Activated naive CD8-positive, alpha-beta T cell treated with anti-CD3 and anti-CD28 coated beads, Interleukin-2, amount 50 U/mL, for 24 hours (primary cell): ENCODE measurements at regions not wholly inside any gene's neighbourhood (a gene's known extent, or its start where the extent isn't known, plus 50 kb on each side); places are given as distances from the start of the nearest gene placed in this dataset.

ENCODE experiments used
- ATAC-seq: fragments of 150-1000 bp; cut with Tn5 transposase; one replicate; pipeline ENCODE4 v1.10.0; 2021
- DNase-seq: peaks from one replicate; pipeline ENCODE4 v3.0.0; 2021
- H3K27ac Mint-ChIP-seq: one replicate; pipeline ENCODE4 v1.8.0; 2021; ENCODE audit warnings: mild to moderate bottlenecking, mixed read lengths
- H3K27me3 Mint-ChIP-seq: one replicate; pipeline ENCODE4 v1.8.0; 2021; ENCODE audit warnings: mixed read lengths
- H3K36me3 Mint-ChIP-seq: one replicate; pipeline ENCODE4 v1.8.0; 2021; ENCODE audit warnings: low read depth, mixed read lengths
- H3K4me1 Mint-ChIP-seq: one replicate; pipeline ENCODE4 v1.8.0; 2021; ENCODE audit warnings: mixed read lengths
- H3K4me3 Mint-ChIP-seq: one replicate; pipeline ENCODE4 v1.8.0; 2021; ENCODE audit warnings: mild to moderate bottlenecking, moderate library complexity, mixed read lengths
- H3K9me3 Mint-ChIP-seq: one replicate; pipeline ENCODE4 v1.8.0; 2021; ENCODE audit warnings: mixed read lengths

DNA sequence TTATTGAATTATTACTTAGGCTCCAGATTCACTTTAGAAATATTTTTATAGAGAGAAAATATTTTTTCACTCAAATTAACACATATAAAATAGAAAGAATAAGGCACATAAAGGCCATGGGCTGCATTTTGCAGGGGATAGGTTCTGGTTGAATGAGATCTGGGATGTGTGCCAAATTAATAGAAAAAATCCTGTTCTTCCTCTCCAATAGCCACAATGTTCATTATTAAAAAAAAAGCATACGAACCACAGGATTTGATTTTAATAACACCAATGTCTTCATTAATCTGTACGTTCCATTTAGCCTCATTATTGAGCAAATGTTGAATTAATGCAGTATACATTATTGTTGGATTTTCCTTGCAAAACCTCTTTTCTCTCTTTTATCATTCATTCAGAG is 622.8 kb upstream of the AGTR1 start:
- no peaks in the 10 kb centered on the region for H3K4me1 Mint-ChIP-seq
- no peak for DNase-seq

DNA sequence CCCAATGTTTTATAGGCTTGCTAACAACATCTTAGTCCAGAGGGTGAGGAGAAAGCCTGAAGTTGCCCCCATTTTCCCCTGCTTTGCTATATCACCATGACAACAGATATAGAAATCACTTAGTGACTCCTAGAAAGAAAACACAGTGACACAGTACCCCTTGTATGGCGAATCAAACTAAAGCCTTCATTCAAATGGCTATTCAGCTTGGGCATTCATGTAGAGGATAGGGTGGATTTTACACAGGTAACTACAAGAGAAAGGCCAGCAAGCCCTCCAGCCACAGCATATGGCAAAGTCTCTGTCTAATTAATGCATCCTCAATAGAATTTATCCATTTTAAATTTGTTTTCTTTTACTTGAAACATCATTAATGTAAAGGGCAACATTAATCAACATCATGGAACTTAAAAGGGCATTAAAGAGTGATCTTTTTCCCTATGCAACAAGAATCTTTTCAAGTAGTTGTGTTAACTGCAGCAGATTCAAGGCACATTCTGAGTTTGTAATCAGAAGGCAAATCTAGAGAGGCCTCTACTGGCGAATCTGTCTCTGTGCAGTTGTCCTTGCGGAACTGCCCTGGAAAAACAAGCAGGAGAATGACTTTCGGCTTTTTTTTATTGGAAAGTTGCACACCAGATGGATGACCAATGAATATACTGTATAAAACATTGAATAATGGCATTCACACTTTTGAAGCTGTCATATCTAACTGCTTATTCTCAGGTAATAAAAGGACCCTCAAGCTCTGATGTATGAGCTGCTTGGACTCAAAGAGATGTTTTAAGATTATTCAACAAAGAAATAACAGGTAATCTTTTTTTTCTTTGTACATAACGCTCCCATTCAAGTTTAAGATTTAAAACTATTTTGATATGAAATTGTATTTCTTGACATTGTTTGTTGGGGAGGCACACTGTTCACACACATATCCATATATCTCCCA is 621.7 kb upstream of the AGTR1 start:
- Mint-ChIP-seq H3K4me3 (no peak overlapping the region), H3K4me1 (no peaks in the 10 kb centered on the region), H3K36me3 (no peaks in the 10 kb centered on the region), H3K27ac (no peak overlapping the region), H3K9me3 (no peaks in the 10 kb centered on the region), H3K27me3 (no peaks in the 10 kb centered on the region)
- no peak for ATAC-seq
- DNase-seq, result no peak

More for the DNA sequence above, 622.8 kb upstream of the AGTR1 start:
- no peak for ATAC-seq
- Mint-ChIP-seq H3K9me3 (no peaks in the 10 kb centered on the region), H3K4me3 (no peak overlapping the region), H3K27ac (no peak overlapping the region), H3K36me3 (no peaks in the 10 kb centered on the region), H3K27me3 (no peaks in the 10 kb centered on the region)

DNA sequence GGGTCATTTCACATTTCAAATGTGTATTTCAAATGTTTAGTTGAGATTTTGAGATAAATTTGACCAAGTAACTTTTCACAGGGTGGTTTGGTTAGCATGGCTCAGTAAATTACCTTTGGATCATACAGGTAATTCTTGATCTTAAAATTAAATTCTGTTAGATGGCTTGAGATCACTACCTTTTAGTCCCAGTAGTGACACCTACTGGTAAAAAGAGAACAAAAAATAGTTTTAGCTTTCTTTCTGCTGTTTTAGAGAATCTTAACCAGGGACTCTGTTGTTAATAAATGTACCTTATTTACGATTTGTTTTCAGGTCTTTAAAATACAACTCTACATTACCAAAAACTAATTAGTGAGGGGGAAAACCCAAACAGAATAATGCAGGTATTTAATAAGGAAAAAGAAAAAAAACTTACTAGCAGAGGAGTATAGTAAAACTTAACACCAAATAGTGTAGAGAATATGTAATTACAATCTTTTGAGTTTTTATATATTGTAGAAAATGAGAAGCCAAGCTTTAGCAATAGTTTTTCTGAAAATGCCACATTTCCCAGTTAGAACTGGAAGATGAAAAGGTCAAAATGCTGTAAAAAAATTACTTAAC is 620.3 kb upstream of the AGTR1 start:
- ATAC-seq (no peak), DNase-seq (no peak)
- Mint-ChIP-seq H3K4me3 (no peak overlapping the region), H3K27me3 (no peaks in the 10 kb centered on the region), H3K27ac (no peak overlapping the region), H3K9me3 (no peaks in the 10 kb centered on the region), H3K4me1 (no peaks in the 10 kb centered on the region), H3K36me3 (no peaks in the 10 kb centered on the region)

DNA sequence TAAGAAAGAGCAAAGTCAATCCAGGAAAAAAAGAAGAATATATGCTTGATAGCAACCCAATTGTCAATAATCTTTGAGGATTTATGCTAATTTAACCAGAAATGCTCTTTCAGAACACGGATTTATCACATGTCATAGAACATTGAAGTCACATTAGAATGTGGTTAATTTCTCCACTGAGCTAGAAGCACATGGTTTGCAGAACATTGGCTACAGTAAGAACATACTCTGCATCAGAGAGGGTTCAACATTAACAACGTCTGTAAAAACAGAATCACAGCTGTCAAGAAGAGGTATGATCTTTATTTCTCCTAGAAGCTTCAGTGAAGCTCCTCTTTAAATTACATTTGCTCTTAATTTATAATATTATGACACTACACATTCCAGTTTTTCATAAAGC is 619.7 kb upstream of the AGTR1 start:
- ATAC-seq, result no peak
- Mint-ChIP-seq H3K27ac (no peak overlapping the region), H3K4me3 (no peak overlapping the region), H3K9me3 (no peaks in the 10 kb centered on the region), H3K27me3 (no peaks in the 10 kb centered on the region), H3K36me3 (no peaks in the 10 kb centered on the region), H3K4me1 (no peaks in the 10 kb centered on the region)
- no peak for DNase-seq

DNA sequence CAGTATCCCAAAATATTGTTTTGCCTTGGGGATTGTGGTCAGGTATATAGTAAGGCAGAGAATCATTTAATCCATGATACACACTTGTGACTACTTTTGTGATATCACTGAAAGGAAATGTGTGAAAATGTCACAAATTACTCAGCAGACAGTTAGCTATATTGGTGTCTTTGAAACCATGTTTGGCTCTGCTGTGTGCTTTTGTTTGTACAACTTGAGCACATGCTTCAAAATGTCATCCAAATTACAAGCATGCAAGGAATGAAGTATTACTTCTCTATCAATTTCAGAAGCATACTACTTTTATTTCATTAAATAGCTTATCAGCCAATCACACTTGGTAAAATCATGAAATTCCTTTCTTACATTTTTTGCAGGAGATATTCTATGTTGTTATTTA is 619.0 kb upstream of the AGTR1 start:
- Mint-ChIP-seq H3K4me1 (no peaks in the 10 kb centered on the region), H3K9me3 (no peaks in the 10 kb centered on the region), H3K27ac (no peak overlapping the region), H3K4me3 (no peak overlapping the region), H3K36me3 (no peaks in the 10 kb centered on the region), H3K27me3 (no peaks in the 10 kb centered on the region)
- ATAC-seq (no peak), DNase-seq (no peak)

DNA sequence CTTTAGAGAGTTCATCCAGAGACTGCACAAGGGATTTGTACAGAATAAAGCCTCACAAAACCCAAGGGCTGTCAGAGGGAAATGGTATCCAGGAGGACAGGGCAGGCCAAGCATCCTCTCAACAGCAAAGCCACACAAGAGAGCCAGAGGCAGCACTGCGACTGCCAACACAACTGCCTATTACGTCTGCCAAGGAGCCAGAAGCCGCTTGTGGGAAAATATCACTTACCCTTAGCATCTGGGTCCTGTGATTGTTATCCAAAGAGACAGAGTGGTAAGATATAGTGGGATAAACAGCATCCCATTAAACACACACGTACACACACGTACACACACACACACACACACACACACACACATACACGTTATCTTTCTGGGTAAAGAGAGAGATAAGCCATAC is 618.3 kb upstream of the AGTR1 start:
- no peaks in the 10 kb centered on the region for H3K4me1 Mint-ChIP-seq
- no peak for DNase-seq
- no peak overlapping the region for H3K27ac Mint-ChIP-seq
- H3K36me3 Mint-ChIP-seq, result no peaks in the 10 kb centered on the region
- H3K4me3 Mint-ChIP-seq, result no peak overlapping the region
- H3K9me3 Mint-ChIP-seq, result no peaks in the 10 kb centered on the region
- no peak for ATAC-seq
- H3K27me3 Mint-ChIP-seq, result no peaks in the 10 kb centered on the region

- Mint-ChIP-seq H3K27me3 (no peaks in the 10 kb centered on the region), H3K27ac (no peak overlapping the region), H3K36me3 (no peaks in the 10 kb centered on the region), H3K4me1 (no peaks in the 10 kb centered on the region), H3K9me3 (no peaks in the 10 kb centered on the region), H3K4me3 (no peak overlapping the region)
- ATAC-seq (no peak), DNase-seq (no peak)
These were observed 615.8 kb upstream of the AGTR1 start for GRCh38 chr3:148081926-148082325.

DNA sequence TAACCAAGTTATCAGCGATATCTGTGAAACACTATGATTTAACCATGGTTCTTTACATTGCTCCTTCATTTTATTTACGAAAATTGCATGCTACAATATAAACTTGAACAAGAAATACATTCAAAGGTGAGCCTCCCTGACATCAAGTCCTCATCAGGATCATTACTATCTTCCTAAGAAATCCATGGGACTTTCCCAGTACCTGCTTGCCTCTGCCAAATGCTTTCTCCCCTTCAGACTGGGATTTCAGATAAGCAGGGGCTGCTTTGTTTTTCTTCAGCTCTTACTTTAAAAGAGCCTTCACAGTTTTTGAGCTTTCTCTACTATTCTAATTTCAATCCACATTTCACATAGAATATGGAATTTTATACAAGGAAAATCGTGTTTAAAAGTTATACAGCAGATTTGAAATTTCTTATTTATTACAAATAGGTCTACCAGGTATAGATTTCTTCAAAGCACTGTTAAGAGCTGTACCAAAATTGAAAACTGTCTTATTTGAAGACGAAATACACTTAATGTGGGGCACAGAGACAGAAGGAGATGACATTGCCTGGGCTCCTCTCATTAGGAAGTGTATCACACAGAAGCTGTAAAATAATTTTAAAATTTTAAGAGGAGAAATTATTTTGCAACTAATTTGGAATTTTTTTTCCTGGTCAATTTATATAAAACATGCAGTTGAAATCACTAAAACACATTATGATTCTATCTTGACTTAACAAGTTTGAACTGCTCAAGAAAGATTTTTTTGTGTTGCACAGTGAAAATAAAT is 615.0 kb upstream of the AGTR1 start:
- ATAC-seq, result no peak
- Mint-ChIP-seq H3K27me3 (no peaks in the 10 kb centered on the region), H3K27ac (no peak overlapping the region), H3K9me3 (no peaks in the 10 kb centered on the region), H3K4me1 (no peaks in the 10 kb centered on the region), H3K4me3 (no peak overlapping the region), H3K36me3 (no peaks in the 10 kb centered on the region)
- no peak for DNase-seq

- H3K9me3 Mint-ChIP-seq, result no peaks in the 10 kb centered on the region
- no peak for DNase-seq
- ATAC-seq, result no peak
- no peaks in the 10 kb centered on the region for H3K36me3 Mint-ChIP-seq
- H3K27me3 Mint-ChIP-seq, result no peaks in the 10 kb centered on the region
- H3K27ac Mint-ChIP-seq, result no peak overlapping the region
- H3K4me1 Mint-ChIP-seq, result no peaks in the 10 kb centered on the region
- no peak overlapping the region for H3K4me3 Mint-ChIP-seq
These were observed 614.0 kb upstream of the AGTR1 start for GRCh38 chr3:148083526-148084182.

GRCh38 chr3:148084931-148085330 is 612.8 kb upstream of the AGTR1 start:
- H3K27ac Mint-ChIP-seq, result no peak overlapping the region
- DNase-seq (no peak), ATAC-seq (no peak)
- H3K4me1 Mint-ChIP-seq, result no peaks in the 10 kb centered on the region
- no peaks in the 10 kb centered on the region for H3K36me3 Mint-ChIP-seq
- H3K4me3 Mint-ChIP-seq, result no peak overlapping the region
- no peaks in the 10 kb centered on the region for H3K27me3 Mint-ChIP-seq
- no peaks in the 10 kb centered on the region for H3K9me3 Mint-ChIP-seq

DNA sequence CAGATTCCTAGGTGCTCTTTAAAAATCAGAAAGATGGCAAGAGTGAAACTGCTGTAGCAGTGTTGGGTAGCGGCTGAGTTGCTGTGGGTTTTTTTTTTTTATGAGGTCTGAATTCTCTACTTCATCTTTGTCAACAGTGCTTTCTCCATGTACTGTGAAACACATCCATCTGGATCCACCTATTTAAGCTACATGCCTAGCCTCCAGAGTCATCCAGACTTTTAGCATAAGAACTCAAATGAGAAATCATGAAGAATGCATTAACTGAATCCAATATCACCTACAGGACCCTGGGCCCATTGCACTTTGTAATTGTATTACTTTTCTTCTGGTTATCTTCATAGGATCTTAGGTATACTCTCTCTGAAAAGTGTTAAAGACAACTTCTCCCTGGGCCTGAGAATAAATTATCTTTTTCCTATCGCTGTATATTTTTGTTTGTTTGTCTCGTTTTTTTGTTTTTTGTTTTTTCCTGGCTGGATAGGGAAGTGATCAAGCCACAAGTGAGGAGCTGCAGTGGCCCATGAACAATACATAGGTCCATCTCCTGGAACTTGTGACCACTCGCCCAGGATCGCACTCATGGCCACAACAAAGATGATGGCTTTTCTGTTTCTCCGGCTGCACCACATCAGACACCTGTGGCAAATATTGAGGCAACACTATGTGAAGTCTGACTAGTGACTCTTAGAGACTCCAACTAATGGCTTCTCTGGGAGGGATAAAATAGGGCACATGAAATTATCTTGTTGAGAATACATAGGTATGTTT is 609.9 kb upstream of the AGTR1 start:
- ATAC-seq (no peak), DNase-seq (no peak)
- no peaks in the 10 kb centered on the region for H3K4me1 Mint-ChIP-seq
- H3K36me3 Mint-ChIP-seq, result no peaks in the 10 kb centered on the region
- no peaks in the 10 kb centered on the region for H3K9me3 Mint-ChIP-seq
- H3K27ac Mint-ChIP-seq, result no peak overlapping the region
- no peaks in the 10 kb centered on the region for H3K27me3 Mint-ChIP-seq
- no peak overlapping the region for H3K4me3 Mint-ChIP-seq

- no peaks in the 10 kb centered on the region for H3K36me3 Mint-ChIP-seq
- H3K4me1 Mint-ChIP-seq, result no peaks in the 10 kb centered on the region
- ATAC-seq (no peak), DNase-seq (no peak)
- no peaks in the 10 kb centered on the region for H3K27me3 Mint-ChIP-seq
- no peak overlapping the region for H3K27ac Mint-ChIP-seq
- no peaks in the 10 kb centered on the region for H3K9me3 Mint-ChIP-seq
- no peak overlapping the region for H3K4me3 Mint-ChIP-seq
These were observed 608.5 kb upstream of the AGTR1 start for GRCh38 chr3:148089171-148089570.

DNA sequence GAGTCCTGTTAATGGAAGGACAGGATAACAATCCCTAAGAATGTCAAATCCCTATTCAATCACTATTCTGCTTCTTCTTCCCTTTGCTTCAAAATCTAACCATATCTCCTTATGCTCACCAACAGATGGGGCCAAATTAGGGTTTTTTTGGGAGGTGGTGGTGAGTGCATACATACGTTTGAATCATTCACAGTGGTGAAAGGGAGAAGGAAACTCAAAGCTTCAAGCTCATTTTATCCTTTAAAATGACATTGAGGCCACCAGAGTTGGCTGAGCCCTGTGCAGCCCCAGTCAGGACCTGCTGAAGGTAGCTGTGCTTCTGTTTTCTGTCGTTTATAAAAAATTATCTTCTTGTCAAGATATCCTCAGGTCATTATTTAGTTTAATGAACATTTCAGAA is 607.5 kb upstream of the AGTR1 start:
- H3K27me3 Mint-ChIP-seq, result no peaks in the 10 kb centered on the region
- ATAC-seq (no peak), DNase-seq (no peak)

More for the DNA sequence above, 607.5 kb upstream of the AGTR1 start:
- Mint-ChIP-seq H3K36me3 (no peaks in the 10 kb centered on the region), H3K4me3 (no peak overlapping the region), H3K9me3 (no peaks in the 10 kb centered on the region), H3K27ac (no peak overlapping the region), H3K4me1 (no peaks in the 10 kb centered on the region)
